Hematopoietic multipotent progenitor cell treated with erythropoietin and hydrocortisone succinate and interleukin-3 and kit ligand, for 17 days (in vitro differentiated cells): ENCODE measurements at regions not wholly inside any gene's neighbourhood (a gene's known extent, or its start where the extent isn't known, plus 50 kb on each side); places are given as distances from the start of the nearest gene placed in this dataset.

Experiments
- DNase-seq: peaks from one replicate; pipeline ENCODE4 v3.0.0-alpha.2; 2015; ENCODE audit warnings: low spot score

DNA sequence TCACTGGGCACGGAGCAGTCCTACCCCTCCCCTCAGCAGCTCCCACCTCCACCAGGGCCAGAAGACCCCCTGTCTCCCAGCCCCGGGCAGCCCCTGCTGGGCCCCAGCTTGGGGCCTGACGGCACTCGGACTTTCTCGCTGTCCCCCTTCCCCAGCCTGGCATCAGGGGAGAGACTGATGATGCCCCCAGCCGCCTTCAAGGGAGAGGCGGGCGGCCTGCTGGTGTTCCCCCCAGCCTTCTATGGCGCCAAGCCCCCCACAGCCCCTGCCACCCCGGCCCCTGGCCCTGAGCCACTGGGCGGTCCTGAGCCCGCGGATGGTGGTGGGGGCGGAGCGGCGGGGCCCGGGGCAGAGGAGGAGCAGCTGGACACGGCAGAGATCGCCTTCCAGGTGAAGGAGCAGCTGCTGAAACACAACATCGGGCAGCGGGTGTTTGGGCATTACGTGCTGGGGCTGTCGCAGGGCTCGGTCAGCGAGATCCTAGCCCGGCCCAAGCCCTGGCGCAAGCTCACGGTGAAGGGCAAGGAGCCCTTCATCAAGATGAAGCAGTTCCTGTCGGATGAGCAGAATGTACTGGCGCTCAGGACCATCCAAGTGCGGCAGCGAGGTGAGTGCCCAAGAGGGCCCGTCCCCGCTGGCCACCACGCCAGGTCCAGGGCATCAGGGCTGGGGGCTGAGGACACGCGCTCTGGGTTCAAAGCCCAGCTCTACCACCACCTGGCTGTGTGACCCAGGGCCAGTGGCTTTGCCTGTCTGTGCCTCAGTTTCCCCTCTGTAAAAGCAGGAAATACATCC is 58.6 kb downstream of the PHETA1 start:
- DNase-seq, result no peak

DNA sequence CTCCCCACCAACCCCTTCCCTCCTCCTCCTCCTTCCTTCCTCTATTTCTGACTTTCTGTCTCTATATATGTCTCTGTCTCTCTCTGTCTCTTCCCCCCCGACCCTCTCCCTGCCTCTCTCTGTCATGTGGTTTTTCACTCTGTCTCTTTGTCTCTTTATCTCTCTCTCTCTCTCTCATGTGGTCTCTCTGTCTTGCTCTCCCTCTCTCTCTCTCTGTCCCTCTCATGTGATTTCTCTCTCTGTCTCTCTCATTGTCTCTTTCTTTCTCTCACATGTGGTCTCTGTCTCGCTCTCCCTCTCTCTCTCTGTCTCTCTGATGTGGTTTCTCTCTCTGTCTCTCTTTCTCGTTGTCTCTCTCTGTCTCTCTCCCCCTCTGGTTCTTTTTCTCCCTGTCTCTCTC is 59.3 kb downstream of the PHETA1 start:
- DNase-seq, result no peak

DNA sequence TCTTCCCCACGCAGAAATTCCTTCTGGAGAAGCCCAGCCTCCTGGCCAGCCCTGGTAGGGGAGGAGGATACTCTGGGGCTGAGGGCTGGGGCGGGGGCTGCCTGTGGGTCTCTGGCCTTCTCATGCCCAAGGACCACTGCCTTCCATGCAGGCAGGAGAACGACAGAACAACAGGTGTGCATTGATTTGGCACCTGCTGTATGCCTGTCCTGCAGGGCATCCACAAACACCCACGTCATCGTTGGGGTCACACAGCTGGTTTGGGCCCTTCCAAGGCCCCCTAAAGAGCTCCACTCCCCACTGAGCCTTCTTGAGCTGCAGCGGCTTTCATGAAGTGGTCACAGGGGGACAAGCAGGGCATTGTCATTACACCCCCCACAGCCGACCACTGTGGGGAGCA is 60.4 kb downstream of the PHETA1 start:
- no peak for DNase-seq

DNA sequence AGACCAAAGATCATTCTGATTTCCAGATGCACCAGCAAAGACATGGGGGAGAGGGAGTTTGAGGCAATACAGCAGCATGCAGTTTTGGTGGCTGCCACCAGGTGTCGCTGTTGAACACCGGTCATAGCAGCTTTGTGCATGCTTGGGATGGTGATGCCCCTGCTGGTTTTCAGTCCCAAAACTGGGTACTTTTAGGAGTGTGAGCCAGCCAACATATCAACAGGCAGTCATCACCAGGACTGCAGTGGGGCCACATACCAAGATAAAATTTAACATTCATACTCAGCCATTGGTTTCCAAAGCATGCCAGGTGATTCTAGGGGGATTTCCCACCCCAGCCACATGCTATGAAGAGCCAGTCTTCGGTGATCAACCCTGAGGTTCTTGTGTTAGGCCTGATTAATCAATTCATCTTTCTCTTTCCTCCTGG is 64.2 kb downstream of the PHETA1 start:
- DNase-seq, result peak; percentile 41

DNA sequence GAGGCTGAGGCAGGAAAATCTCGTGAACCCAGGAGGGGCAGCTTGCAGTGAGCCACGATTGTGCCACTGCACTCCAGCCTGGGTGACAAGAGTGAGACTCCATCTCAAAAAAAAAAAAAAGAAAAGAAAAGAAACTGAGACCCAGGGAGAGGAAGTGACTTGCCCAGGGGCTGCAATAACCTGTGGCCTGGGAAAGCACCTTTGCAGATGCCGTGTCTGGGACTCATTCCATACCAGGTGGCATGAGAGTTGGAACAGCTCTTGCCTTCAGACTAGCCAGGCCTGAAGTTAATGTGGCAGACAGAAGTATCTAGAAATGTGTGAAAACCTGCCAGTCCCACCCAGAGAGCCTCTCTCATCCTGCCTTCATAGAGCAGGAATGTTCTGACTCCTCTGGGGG is 65.4 kb downstream of the PHETA1 start:
- DNase-seq, result no peak

DNA sequence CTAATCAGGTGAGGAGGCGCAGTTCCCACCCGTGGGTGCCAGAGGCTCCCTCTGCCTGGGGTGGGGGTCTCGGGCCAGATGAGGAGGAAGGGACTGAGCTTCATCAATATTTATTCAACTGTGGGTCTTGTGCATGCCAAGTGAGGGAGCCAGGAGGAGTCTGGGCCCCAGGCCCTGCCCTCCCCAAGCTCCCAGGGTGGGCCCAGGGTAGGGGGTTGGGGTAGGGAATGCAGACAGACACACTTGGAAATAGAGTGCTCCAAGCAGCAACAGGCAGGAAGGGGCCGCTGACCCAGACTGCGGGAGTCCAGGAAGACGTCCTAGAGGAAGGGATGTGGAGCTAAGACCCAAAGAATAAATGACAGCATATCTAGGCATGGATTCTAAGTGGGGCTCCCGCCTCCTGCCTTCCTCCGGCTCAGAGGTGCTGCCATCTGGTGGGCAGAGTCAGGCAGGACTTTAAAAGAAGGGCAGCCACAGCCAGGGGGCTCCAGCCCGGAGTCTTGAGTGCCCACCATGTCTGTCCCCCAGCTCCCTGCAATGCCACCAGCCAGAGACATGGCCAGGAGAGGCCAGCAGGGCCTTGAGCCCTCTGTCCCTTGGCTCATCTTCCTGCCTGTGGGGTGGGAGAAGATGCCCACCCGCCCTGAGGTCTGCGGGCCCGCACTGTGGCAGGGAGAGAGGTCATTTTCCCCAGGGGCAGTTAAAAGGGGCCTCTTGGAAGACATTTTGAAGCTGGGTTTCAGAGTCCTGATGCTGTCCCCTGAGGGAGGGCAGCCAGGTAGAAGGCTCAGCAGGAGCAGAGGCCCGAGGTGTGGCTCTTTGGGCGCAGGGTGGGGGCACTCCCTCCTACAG is 70.1 kb downstream of the PHETA1 start:
- DNase-seq, result no peak

DNA sequence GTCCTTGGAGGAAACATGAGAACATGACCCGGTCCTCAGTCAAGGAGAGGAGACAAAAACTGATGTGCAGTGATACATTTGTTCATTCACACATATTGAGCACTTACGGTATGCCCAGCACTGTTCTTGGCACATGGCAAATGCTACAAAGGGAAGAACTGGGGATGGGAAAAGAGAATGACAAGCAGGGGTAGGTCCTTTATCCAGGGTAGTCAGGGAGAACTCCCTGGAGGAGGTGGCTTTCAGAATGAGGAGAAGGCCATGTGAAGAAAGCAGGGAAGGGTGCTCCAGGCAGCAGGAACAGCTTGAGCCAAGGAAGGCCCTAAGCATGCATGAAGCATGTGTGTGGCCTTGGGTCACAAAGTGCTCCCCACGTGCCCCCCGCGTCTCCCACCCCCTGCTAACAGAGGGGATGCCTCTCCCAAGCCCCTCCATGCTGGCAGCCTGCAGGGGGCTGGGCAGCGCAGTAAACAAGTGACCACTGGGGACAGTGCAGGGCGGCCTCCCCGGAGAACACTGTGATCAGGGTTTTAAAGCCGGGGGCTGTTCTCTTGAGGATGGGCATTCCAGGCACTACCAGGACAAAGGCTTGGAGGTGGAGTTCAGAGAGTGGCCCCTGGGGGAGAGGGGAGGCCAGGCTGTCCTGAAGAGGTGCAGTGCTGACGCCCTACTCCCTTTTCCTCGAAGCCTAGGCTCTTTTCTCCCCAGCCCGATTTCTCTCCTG is 71.0 kb downstream of the PHETA1 start:
- no peak for DNase-seq

DNA sequence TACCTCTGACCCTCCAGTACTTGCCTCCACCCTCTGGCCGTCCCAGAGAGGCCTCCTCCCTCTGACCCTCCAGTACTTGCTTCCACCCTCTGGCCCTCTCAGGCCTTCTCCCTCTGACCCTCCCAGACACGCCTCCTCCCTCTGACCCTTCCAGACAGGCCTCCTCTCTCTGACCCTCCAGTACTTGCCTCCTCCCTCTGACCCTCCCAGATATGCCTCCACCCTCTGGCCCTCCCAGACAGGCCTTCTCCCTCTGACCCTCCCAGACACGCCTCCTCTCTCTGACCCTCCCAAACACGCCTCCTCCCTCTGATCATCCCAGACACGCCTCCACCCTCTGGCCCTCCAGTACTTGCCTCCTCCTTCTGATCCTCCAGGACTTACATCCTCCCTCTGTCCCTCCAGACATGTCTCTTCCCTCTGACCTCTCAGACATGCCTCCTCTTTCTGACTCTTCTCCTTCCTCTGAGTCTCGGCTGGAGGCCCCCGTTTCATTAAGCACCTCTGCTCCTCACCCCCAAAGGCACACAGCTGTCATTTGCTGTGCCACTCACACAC is 71.9 kb downstream of the PHETA1 start:
- no peak for DNase-seq

DNA sequence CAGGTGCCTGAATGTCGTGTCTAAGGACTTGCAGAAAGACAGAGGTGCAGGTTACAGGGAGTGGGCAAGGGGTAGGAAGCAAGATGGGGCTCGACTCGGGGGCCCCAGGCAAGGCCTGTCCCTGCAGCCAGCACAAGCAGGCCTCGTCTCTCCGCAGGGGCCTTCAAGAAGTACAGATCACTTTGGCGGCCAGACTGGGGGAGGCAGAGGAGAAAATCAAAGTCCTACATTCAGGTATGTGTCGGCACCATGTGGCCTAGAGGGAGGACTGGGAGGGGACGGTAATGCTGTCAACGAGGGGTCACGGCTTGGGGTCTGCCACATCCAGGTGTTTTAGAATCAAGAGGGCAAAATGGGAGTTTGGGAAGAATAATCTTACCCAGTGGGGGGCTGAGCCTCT is 73.7 kb downstream of the PHETA1 start:
- no peak for DNase-seq

DNA sequence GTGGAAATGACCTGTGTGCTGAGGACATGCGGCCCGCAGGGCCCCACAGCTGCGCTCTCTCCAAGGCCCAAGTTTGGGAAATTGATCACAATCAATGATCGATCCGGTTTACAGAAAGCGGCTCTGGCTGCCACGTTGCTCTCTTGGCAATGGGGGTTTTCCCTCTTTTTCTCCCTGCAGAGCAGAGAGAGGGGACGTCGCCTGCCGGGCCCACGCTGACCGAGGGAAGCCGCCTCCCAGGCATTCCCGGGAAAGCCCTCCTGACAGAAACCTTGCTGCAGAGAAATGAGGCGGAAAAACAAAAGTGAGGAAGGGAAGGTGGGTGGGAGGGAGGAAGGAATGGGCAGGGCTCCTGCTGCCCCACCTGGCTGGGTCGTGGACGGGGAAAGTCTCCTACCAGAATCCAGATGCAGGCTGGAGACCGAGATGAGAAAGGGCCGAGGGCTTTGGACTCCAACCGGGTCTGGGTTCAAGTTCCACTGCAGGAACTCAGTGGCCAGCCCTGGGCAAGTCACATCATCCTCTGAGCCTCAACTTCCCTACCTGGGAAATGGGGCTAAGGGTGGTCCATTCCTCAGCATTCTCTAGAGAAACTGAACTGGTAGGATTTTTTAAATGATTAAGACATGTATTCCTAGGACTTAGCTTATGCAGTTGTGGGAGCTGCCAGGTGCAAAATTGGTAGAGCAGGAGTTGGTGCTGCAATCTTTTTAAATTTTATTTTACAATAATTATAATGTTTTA is 75.5 kb downstream of the PHETA1 start:
- no peak for DNase-seq

DNA sequence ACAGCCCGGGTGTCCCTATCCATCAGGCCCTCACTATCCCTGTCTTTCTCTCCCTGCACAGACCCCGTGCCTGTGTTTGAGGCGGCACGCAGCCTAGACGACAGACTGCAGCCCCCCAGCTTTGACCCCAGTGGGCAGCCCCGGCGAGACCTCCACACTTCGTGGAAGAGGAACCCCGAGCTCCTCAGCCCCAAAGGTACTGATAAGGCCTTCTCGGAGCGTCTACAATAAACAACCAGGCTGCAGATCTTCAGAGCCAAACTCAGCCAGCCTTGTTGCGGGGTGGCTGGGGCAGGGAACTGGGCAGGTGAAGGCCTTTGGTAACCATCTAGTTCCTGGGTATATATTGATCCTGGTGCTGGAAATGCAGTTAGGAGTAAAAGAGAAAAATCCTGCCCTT is 77.5 kb downstream of the PHETA1 start:
- DNase-seq, result no peak

DNA sequence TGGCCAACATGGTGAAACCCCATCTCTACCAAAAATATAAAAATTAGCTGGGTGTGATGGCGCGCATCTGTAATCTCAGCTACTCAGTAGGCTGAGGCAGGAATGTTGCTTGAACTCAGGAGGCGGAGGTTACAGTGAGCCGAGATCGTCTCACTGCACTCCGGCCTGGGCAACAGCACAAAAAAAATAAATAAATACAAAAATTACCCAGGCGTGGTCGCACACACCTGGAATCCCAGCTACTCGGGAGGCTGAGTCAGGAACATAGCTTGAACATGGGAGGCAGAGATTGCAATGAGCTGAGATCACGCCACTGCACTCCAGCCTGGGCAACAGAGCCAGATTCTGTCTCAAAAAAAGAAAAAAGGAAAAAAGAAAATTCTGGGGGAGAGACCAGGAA is 80.1 kb downstream of the PHETA1 start:
- no peak for DNase-seq

DNA sequence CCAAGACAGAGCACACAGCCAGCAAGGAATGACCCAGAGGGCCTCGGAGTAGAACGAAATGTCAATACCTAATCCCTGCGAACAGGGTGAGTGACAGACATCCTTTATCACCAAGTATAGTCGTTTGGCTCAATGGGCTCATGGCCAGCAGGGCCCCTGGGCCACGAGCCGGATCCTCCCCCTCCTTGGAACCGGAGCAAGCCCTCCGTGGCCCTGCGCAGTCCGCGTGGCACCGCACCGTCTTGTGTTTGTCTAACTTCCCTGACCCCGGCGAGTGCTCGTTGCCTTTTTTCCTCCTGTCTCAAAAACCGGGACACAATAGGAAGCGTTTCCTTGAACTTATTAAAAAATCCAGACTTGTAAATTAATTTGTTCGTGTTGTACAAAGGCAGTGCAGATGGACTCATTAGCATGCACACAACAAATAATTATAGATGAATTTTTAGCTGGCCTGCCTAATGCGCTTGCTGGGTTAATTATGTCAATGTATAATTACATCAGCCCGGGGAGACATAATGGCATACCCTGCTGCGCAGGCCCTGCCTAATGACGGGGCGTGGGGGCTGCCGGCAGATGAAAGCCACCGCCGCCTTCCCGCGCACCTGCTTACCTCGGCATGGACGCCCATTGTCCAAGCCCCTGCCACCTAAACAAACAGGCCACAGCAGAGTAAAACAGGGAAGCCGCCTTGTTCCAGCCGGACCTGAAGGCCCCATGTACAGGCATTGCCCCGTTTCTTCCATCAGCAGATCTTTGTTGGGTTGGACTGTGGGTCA is 81.6 kb downstream of the PHETA1 start:
- DNase-seq, result no peak

DNA sequence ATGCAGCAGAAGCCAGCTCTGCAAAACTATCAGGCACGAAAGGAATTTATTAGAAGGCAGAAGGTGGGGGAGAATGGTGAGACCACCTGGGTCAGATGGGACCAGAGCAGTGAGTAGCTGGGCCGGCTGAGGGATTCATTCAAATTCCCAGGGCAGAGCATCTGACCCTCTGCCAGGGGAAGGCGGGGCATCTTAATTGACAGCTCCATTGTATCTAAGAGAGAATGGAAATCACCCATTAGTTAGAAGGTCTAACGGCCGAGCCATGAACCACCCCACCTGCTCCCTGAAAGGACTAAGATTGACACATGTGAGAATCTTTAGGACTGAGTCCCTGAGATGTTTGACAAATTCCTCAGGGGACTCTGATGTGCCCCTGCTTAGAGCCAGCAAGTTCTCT is 83.7 kb downstream of the PHETA1 start:
- no peak for DNase-seq

DNA sequence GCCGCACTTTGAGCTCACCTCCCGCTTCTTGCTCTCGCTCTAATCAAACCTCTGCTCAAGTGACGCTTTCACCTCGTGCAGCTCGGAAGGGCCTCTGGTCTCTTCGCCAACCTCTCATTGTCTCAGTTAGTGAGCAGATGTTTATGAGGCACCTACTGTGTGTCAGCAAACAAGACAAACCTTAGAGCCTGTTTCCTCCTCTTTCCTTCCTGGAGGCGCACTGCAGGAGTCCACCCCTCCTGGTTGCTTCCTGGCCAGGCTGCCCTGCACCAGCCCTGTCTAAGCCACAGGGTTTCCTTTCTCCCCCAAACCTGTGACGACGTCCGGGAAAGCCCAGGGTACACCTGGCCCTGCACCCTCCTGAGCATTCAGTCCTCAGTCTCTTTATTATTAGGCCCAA is 84.2 kb downstream of the PHETA1 start:
- DNase-seq, result no peak

DNA sequence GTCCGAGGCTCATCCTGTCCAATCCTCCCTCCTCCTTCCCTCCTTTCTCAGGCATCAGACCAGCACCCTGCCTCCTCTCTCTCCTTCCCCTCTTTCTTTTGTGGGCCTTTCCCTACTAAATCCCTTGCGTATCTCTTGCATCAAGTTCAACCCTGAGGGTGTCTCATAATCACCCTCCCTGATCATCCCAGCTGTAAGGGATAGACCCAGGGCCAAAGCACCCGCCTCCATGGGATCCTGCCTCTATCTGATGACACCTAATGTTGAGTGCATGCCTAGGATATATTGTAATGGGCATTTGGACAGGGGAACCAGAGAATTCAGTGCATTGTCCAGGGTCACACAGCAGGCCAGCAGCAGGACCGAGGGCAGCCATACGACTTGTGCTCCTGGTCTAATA is 84.9 kb downstream of the PHETA1 start:
- no peak for DNase-seq

DNA sequence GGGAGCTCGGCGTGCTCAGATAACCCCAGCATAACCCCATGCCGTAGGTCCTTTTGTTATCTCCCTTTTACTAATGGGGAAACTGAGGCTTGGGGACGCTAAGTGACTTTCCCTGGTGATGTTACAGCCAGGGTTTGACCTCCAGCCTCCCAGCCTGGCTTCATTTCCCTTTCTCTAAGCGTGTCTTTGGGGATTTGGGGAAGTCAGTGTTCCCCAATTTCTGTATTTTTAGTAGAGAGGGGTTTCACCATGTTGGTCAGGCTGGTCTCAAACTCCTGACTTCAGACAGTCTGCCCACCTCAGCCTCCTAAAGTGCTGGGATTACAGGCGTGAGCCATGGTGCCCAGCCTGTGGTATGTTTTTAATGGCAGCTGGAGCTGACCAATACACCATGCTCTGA is 85.4 kb downstream of the PHETA1 start:
- no peak for DNase-seq

DNA sequence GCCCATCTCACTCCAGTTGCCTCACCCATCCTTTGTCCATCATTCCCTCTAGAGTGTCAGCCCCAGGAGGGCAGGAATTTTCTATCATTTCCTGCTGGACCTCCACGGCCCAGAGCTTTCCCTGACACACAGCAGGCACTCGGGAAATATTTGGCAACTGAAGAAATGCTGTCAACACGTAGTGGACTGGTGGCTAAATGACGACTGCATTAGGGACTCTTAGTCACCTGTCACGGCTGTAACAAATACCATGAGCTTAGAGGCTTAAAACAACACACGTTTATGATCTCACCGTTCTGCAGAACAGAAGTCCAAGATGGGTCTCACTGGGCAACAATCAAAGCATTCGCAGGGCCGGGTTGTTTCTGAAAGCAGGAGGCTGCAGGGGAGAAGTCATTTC is 91.3 kb downstream of the PHETA1 start:
- no peak for DNase-seq

DNA sequence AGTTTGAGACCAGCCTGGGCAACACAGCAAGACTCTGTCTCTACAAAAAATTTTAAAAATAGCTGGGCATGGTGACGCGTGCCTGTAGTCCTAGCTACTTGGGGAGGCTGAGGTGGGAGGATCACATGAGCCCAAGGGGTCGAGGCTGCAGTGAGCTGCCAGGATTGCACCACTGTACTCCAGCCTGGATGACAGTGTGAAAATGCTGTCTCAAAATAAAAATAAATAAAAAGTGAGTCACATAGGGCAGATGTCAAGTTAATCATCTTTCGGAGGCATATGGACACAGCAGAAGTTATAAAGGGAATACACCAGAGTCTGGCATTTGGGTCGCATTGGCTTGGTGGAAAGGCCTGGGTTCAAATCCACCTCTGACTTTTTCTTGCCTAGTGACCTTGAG is 92.7 kb downstream of the PHETA1 start:
- DNase-seq, result no peak

DNA sequence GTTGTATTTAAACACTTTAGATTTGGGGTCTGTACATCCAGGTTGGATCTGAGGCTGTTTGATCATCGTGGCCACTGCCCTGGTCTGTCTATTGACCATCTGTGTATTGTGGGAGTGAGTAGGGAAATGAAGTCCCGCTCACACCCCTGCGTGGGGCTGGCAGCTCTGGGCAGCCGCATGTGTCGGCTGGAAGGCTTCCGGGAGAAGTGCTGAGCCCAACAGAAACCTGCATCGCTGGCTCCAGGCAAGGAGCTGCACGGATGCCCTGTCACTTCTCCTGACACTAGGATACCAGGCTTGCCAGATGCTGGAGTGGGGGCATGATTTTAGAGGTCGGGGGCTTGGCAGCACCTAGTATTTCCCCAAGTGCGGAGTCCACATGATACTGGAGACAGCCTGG is 93.6 kb downstream of the PHETA1 start:
- no peak for DNase-seq

DNA sequence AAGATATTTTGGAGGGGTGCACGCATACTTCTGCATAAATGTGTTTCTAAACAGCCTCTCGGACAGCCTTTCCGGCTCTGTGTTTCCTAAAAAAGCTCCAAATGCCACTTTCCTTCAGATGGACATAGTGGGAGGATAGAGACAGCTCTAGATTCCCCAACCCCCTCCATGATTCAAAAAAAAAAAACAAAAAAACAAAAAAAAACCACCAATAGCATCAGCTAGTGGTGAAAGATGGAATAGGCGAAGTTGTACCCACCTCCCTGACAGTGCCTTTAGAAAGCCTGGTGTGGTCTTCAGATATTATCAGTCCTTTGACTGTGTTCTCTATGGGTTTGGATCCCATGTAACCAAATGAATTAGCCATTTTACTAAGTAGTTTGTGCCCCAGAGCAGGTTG is 94.1 kb downstream of the PHETA1 start:
- DNase-seq, result no peak
